ENCODE measurements at regions not wholly inside any gene's neighbourhood (a gene's known extent, or its start where the extent isn't known, plus 50 kb on each side); places are given as distances from the start of the nearest gene placed in this dataset.

DNA sequence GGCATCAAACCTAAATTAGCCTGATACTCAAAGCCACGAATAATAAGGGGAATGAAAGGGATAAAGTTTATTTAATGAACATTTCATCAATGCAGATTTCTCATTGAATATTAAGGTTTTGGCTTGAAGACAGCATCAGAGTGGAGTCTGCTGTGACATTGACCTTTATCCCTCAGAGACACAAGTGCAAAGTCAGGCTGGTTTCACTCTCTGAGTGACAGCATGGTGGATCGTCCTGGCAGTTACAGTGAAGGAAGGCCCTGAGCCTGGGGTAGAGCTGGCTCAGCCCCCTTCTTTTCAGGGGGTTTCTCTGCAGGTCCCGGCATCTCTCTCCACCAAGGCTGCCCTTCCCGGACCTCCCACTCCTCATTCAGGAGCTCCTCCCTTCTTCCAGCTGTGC, 503.1 kb downstream of the PREX1 start:
- no peak for DNase-seq

DNA sequence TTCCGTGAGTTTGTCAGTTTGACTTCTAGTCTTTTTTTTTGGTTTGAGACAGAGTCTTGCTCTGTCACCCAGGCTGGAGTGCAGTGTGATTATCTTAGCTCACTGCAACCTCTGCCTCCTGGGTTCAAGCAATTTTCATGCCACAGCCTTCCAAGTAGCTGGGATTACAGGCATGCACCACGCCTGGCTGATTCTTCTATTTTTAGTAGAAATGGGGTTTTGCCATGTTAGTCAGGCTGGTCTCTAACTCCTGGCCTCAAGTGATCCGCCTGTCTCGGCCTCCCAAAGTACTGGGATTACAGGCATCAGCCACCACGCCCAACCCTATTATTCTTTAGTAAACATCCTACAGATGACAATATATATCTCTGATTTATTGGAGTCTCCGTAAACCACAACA, 506.5 kb downstream of the PREX1 start:
- no peak for DNase-seq

- DNase-seq, result no peak
Observed at GRCh38 chr20:48319943-48320584, 507.7 kb downstream of the PREX1 start.

- no peak for DNase-seq
Observed at GRCh38 chr20:48317578-48317977, 510.2 kb downstream of the PREX1 start.

DNA sequence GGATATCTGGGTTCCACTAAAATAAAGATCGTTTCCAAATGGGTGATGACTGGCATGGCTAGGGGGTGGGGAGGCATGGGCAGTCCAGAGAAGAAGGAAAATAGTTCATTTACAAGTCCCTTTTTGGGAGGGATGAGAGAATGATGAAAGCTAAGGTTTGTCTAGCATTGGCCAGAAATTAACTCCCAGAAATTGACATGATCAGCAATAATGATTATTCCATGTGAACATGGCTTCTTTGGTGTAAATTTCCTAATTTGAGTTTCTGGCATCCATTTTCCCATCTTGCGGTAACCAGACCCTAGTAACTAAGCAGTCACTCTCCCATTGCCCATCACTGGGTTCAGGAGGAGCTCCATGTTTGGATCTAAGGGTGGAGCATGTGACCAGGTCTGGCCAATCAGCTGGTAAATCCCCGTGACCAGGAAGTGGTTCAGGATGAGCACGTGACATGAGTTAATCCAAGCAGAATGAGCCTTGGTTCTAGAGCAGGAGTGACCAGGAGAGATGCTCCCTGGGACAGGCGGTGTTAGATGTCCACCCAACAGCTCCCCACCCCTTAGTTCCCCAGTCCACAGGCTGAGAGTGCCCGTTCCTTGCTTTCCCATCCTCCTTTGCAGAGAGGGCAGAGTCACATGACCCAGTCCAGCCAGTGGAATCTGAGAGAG, 512.7 kb downstream of the PREX1 start:
- DNase-seq, result no peak

- DNase-seq, result no peak
Observed at GRCh38 chr20:48313324-48313723, 514.5 kb downstream of the PREX1 start.

DNA sequence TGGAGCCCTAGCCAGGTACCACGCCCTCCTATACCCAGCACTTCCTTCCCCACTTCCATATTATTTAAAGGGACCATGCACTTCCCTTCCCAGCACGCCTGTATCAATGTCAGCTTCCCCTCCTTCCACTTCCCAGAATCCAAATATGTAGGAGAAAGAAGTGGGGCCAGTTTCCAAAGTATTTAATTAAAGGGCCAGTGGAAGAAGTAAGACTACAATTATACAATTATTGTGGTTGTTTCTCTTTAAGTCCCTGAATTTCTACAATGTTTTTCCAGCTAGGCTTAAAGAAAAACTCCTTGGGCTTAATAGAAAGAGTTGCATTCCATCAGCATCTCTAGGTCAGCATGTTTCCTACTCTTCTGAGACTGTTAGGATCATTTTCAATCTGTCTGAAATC, 515.8 kb downstream of the PREX1 start:
- no peak for DNase-seq

GRCh38 chr20:48310305-48310704, 517.5 kb downstream of the PREX1 start:
- DNase-seq, result no peak

- no peak for DNase-seq
Observed at GRCh38 chr20:48309293-48309692, 518.5 kb downstream of the PREX1 start.

DNA sequence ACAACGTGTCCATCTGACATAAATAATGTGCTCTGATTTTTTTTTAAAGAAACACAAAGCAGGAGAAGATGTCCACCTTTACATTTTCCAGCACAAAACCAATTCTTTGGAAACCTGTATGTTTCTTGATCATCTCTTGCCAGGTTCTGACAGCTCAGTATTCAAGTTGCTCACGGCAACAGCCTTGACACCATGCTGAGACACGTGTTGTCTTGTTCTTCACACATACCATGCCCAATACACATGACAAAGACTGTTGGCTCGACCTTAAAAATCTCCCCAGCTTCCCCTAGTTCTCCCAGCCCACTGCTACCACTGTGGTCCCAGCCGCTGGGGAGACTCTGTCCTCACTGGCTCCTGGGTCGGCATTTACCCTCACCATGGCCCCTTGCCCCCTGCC, 518.9 kb downstream of the PREX1 start:
- DNase-seq, result no peak

DNA sequence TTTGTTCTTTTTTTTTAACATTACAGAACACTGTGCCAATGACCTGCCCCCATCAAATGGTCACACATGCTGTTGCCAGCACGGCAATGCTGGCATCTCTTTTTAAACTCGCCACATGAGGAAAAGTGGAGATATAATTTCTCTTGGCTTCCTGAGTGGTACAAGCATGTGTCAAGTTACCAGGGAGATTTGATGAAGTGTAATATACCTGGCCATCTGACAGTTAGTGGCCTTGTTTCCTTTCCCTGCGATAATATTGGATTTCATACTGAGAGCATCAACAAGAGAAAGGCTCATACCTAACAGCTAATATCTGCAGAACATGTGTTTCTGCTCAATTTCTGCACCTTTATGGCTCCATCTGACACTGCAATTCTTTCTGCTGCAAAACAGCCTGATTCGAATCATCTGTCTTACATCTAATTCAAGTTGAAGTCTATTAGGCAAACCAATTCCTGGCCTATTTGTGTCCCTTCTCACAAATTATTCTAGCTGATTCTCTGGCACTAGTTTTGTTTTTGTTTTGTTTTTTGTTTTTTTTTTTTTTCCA, 519.5 kb downstream of the PREX1 start:
- no peak for DNase-seq

GRCh38 chr20:48307277-48307676, 520.5 kb downstream of the PREX1 start:
- DNase-seq, result no peak

DNA sequence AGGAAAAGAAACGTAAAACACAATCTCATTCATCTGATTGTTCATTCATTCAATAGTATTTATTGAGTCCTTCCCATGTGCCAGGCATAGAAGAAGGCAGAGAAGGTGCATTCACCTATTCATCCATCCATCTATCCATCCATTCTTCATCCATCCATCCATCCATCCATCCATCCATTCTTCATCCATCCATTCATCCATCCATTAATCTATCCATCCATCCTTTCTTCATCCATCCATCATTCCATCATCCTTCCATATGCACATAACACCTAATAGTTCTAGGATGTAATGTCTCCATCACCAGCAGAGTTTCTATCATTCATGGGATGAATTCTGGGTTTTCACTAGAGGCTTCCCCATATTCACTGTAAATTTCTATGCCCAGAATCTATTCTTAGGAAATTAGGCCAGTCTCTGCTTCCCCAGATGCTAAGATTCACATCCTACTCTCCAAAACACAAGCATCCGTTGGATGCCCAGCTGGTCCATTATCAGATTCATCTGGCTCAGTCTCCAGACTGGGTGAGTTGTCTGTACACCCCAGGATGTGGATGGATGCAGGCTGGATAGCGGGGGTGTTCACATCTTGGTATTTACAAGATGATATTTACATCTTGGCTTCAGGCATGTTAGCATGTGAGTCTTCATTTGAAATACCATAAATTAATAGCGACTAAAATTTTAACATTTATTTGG, 517.7 kb upstream of the SULF2 start:
- no peak for DNase-seq

DNA sequence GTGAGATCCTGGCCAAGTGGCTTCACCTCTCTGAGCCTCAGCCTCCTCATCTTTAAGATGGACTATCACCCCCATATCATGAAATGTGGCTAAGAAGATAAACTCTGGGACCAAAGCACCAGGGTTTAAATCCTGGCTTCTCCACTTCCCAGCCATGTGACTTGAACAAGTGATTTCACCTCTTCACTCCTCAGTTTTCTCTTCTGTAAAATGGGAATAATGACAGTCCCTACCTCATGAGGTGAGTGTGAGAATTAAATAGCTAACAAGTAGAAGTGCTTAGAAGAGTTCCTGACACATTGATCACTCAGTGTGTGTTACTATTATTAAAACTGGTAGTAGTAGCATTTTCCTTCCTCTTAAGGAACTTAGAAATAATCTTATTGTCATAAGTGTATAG, 516.9 kb upstream of the SULF2 start:
- DNase-seq, result no peak

DNA sequence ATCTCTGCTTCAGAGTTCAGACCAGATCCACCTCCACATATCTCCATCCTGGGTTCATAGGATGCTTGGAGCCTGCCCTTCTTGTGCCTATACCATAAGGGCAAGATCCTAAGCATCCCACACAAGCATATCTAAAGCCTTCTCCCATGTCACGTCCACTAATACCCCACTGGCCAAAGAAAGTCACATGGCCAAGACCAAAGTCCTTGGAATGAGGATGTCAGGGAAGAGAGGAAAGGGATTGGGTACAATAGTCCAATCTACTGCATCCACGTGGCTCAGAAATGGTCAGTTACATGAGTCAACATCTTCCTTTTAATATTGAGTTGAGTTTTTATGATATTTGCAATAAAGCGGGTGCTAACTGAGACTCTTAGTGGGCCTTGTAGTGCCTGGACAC, 515.9 kb upstream of the SULF2 start:
- no peak for DNase-seq

GRCh38 chr20:48300529-48300928, 515.2 kb upstream of the SULF2 start:
- no peak for DNase-seq

- DNase-seq, result peak; percentile 94
Observed at GRCh38 chr20:48298851-48299484, 513.7 kb upstream of the SULF2 start.

DNA sequence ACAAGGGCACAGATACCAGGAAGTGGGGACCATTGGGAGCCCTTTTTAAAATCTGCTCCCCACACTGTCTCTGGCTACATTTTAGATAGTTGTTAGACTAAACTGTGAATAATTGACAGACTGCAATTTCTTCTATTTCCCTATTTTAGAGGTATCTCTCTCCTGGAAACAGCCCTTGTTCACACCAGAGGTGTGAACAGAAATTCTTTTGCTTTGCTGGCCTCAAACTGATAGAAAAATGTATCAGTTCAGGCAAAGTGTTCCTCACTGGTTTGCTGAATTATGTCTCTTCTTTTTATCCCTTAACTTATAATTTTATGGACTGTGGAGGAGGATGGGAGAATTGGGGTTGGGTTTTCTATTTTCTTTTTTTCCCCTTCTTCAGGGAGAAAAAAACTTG, 513.2 kb upstream of the SULF2 start:
- DNase-seq, result no peak

- DNase-seq, result no peak
Observed at GRCh38 chr20:48295966-48296421, 510.7 kb upstream of the SULF2 start.

DNA sequence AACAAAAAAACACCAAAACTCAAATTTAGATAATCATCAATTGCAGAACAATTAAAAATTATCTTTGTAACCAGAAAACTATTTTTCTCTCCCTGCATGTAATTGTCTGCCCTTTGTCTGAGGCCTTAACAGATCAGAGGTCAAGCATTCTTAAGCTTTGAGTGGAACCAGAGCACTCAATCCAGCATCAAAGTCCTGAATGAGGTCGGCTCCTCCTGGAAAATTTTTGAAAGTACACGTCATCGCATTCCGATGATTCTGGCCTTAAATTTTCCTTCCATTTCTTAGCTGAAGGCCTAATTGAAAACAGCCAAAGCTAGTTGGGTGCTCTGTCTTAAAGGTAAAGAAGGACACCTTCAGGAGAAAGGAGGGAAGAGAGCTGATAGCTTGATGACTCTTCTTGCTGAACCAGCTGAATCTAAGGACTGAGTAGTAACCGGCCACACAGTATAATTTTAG, 510.2 kb upstream of the SULF2 start:
- DNase-seq, result no peak

- DNase-seq, result no peak
Observed at GRCh38 chr20:48294942-48295341, 509.7 kb upstream of the SULF2 start.

- DNase-seq, result no peak
Observed at GRCh38 chr20:48294196-48294595, 508.9 kb upstream of the SULF2 start.

GRCh38 chr20:48293671-48294070, 508.4 kb upstream of the SULF2 start:
- DNase-seq, result no peak

All from NCI-H1694 (cell line).